GM20431 (cell line): ENCODE measurements at regions not wholly inside any gene's neighbourhood (a gene's known extent, or its start where the extent isn't known, plus 50 kb on each side); places are given as distances from the start of the nearest gene placed in this dataset.

Source experiments
- in situ Hi-C: fragments of 300-500 bp; cut with MseI, MboI; formaldehyde crosslinking; loops from one replicate; pipeline ENCODE4 v1.15.0; 2020; ENCODE audit warnings: low sequenced_read_pairs; ENCODE audit not compliant: unreplicated experiment

GRCh38 chr2:226360658-226361057 is 439.0 kb downstream of the IRS1 start:
- in situ Hi-C loops, result no loop called here

DNA sequence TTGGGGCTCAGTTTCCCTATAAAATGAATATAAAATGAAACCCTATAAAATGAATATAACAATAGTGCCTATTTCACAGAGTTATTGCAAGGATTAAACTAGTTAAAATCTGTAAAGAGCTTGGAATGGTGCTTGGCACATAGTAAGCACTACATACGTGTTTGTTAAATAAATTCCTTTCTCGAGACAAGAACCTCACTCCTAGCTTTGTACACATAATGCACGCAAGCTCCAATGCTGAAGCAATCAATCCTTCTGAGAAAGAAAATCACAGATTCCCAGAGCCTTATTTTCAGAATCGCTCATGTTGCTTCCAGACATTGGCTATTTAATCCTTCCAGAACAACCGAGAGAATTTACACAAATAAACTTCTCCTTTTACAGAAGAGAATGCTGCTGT is 440.9 kb downstream of the IRS1 start:
- in situ Hi-C loops, result no loop called here

DNA sequence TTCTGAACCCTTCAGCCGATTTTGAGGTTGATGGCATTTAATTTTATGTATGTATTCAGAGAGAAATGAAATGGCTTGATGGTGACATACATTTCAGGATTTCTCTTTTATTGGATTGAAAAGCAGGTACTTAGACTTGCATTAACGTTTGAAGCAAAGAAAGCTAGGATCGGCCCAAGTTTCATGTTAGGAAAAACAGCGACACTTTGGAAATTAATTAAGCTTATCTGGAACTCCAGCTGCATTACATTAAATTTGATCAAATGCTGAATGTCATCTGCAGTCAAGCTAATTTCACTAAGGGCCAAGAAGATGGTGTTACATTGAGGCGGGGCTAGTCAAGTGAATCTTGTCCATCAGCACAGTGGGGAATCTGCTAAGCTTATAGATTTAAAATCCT is 441.8 kb downstream of the IRS1 start:
- in situ Hi-C loops, result no loop called here

GRCh38 chr2:226355600-226355999 is 444.0 kb downstream of the IRS1 start:
- in situ Hi-C loops, result no loop called here

GRCh38 chr2:226354434-226354833 is 445.2 kb downstream of the IRS1 start:
- in situ Hi-C loops, result no loop called here

DNA sequence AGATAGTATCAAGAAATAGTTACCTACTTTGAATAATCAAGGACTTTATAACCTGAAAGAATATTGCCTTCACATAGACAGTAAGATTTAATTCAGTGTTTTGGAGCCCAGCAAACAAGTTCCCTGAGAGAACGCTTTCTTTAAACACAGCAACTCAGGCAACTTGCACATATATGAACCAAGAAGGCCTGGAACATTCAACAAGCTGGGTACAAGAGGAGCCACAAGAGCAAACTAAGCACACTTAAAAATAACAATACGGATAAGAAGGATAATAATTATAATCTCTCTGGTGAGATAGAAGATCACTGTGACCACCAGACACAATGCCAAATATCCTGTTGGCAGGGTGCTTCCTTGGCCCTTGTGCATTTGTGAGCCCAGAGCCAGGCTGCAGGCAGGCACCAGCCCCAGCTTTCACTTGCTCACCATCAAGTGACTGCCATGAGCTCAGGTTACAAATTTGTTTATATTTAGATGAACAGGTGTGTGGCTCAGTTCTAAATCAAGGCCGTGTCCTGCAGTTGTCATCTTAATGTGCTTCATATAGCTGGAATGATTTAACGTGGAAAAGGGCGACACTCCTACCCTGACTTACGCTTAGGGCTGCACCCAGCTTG is 446.6 kb downstream of the IRS1 start:
- in situ Hi-C loops, result no loop called here

- in situ Hi-C loops, result no loop called here
Observed at GRCh38 chr2:226351711-226352110, 447.9 kb downstream of the IRS1 start.

DNA sequence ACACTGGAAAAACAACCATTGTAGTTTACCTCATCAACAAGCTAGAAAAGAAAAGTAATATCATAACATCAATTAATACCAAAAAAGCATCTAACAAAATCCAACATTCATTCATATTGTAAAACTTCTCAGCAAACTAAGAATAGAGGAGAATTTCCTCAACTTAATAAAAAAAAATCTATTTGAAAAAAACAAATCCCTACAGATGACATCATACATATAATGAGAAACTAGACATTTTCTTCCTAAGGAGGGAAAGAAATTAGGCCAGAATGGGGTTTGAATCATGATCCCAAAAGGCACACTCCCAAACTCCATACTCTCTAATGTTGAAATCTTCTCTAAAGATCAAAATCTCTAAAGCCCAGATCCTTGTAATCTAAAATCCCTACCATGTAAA is 460.0 kb downstream of the IRS1 start:
- in situ Hi-C loops, result no loop called here

DNA sequence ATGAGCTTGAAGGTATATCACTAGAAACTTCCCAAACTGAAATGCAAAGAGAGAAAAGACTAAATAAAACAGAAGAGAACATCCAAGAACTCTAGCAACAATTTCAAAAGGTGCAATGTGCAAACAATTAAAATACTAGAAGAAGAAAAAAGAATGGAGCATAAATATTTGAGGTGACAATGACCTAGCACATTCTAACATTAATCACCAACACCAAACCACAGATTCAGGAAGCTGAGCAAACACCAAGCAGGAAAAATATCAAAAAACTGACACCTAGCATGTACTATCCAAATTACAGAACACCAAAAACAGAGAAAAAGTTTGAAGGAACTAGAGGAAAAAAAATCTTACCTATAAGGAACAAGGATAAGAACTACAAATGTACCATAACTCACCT is 460.8 kb downstream of the IRS1 start:
- in situ Hi-C loops, result no loop called here

DNA sequence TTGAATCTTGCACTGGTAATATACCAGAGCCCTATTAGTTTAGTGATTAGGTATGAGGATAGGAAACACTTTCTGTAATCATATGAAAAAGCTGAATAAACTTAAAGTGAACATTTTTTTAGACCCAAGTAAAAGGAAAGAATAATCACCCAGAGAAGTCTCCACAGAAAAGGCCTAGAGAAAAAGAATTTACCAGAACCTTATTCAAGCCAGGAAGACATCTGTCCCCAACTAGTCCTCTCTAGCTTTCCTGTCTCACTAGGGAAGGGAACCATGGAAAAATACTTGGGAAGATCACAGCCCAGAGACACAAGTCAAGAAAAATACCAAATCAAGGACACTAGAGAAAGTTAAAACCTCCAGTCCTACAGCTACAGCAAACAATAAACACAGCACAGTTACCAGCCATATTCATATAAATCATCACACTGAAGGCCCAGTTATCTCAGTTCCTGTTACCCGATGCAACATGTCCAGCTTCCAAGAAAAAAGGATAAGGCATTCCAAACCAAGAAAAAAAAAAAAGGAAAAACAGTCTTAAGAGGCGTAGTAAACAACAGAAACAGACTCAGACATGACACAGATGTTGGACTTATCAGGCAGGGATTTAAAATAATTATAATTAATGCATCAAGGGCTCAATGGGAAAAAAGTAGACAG is 461.5 kb downstream of the IRS1 start:
- in situ Hi-C loops, result no loop called here

- in situ Hi-C loops, result no loop called here
Observed at GRCh38 chr2:226336283-226336682, 463.3 kb downstream of the IRS1 start.

GRCh38 chr2:226334981-226335720 is 464.5 kb downstream of the IRS1 start:
- in situ Hi-C loops, result no loop called here

GRCh38 chr2:226333388-226333787 is 466.2 kb downstream of the IRS1 start:
- in situ Hi-C loops, result no loop called here

GRCh38 chr2:226330206-226330605 is 469.4 kb downstream of the IRS1 start:
- in situ Hi-C loops, result no loop called here

DNA sequence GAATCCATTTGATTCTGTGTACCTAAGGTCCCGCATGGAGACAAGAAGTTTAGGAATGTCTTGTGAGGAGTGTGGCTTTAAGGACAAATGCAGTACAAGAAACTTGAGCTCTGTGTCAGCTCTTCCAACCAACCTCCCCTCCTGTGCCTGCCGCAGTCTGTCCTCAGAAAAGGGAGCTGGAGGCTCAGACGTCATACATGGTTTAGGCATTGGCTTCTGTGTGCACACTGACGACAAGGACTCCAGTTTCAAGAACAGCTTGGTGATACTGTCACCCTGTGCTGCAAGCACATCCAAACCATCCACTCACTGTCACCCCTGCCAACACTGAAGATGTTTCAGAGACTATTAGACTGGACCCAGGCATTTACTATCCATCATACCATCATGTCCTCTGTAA is 470.4 kb downstream of the IRS1 start:
- in situ Hi-C loops, result no loop called here

- in situ Hi-C loops, result no loop called here
Observed at GRCh38 chr2:226327830-226328229, 471.8 kb downstream of the IRS1 start.

- in situ Hi-C loops, result no loop called here
Observed at GRCh38 chr2:226325526-226325925, 474.1 kb downstream of the IRS1 start.

DNA sequence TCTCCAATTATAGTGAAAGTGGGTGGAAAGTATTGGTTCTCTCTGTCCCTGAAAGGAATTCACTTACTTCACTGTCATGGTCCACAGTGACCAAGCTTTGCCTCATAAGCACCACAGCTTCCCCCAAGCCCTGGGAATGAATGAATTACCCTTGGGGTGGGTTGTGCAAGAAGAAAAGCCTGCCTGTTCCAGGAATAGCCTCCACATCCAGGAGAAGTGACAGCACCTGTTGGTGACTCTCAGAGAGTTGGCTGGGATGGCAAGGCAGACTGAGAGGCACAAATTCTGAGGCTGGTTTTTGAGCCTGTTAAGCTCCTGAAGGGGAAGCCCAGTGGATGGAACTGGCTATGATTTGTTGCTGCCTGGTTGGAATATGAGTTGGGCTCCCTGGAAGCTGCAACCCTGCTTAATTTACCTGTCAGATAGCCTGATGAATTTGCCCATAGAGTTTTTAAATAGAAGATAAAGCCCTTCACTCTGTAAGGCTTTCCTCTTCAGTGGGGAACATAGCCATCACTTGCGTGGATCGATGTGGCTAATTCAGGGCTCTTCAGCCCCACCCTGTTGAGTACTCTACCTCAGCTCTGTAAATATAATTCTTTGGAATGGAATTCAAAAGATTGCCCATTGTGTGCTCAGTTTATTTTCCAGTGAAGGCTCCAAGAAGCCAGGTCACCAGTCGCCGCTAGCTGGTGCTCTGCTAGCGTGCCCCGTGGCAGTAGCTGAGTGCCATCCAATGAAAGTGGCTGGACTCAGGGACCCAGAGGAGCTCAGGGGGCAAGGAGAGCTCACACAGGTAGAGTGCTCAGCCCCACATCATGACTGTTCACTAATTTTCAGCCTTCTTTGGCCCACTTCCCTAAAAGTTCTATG is 479.3 kb downstream of the IRS1 start:
- in situ Hi-C loops, result no loop called here

- in situ Hi-C loops, result no loop called here
Observed at GRCh38 chr2:226317970-226318369, 481.6 kb downstream of the IRS1 start.

DNA sequence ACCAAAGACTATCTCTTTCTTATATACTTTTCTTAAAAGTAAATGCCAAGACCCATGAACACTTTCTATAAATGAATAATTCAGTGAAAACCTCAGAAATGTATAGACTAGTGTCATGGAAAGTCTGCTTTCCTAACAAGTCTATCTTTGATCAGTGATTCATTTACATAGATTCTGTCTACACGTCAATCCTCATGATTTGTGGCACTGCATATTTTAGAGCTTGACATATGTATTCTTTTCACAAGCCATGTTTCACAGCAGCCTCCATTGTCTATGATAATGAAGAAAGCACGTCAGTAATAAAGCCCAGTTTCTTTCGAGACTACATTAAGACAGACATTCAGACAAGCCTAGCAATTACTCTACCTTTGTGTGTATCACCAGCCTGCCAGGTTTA is 486.6 kb downstream of the IRS1 start:
- in situ Hi-C loops, result no loop called here

DNA sequence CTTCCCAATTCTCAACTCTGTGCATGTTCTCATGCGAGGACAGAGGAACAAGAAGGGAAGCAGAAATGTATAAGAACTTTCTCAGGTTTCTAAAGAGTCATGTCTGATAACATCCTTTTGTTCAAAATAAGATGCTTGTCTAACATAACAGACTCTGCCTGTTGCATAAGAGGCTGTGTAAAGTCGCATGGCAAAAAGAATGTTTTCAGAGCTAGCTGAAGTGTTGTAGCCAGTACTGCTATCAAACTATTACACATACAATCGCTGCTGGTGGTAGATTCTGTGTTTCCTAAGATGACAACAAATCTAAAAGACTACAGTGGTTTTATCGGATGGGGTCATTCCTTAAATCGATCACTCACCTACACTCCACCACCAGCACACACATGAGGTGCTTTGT is 487.5 kb downstream of the IRS1 start:
- in situ Hi-C loops, result no loop called here
